ENCODE measurements at regions not wholly inside any gene's neighbourhood (a gene's known extent, or its start where the extent isn't known, plus 50 kb on each side); places are given as distances from the start of the nearest gene placed in this dataset.
"Not testable (repeated sequence)": the region's sequence is repeated elsewhere in the genome, so short reads cannot be mapped to it uniquely, and the experiment has no call there.

DNA sequence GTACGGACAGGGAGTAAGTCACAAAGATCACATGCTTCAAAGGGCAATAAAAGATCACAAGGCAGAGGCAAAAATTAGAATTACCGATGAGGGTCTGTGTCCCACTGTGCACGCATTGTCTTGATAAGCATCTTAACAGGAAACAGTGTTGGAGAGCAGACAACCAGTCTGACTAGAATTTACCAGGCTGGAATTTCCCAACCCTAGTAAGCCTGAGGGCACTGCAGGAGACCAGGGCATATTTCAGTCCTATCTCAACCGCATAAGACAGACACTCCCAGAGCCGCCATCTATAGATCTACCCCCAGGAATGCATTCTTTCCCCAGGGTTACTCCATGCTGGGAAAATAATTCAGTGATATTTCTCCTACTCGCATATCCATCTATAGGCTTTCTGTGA is 66.2 kb upstream of the MAGEB2 start:
- not testable (repeated sequence) for TF ChIP-seq CTCF (conservative IDR thresholded peaks at IDR 0.05; ENCODE audit: low read length); EZH2phosphoT487 (IDR thresholded peaks at IDR 0.05; ENCODE audit: borderline replicate concordance, low read depth, low read length)

Measured in OCI-LY7 (cell line).